ENCODE measurements at regions not wholly inside any gene's neighbourhood (a gene's known extent, or its start where the extent isn't known, plus 50 kb on each side); places are given as distances from the start of the nearest gene placed in this dataset.

GRCh38 chr3:123341-123740 lies 73.2 kb upstream of the CHL1 start:
- Histone ChIP-seq H3K36me3 (ENCODE audit: control insufficient read depth in 2 of 3, insufficient read depth in 3 of 3, low read length in 3 of 3) (no peaks in the 10 kb centered on the region), H3K4me1 (ENCODE audit: control insufficient read depth in 2 of 3, insufficient read depth in 2 of 3, low read depth in 1 of 3, low read length in 3 of 3) (no peaks in the 10 kb centered on the region), H3K4me3 (ENCODE audit: low read length in 3 of 3) (no peak overlapping the region), H3K27me3 (ENCODE audit: control insufficient read depth, insufficient read depth, low read length) (no peaks in the 10 kb centered on the region), H3K9ac (ENCODE audit: low read length in 3 of 3) (no peak overlapping the region), H3K9me3 (ENCODE audit: control insufficient read depth in 2 of 3, insufficient read depth in 1 of 3, low read length in 3 of 3) (no peaks in the 10 kb centered on the region), H3K27ac (ENCODE audit: low read depth in 2 of 2, low read length in 2 of 2) (no peak overlapping the region)
- DNase-seq (no peak), FAIRE-seq (no peak)
- no peak for TF ChIP-seq CTCF (IDR thresholded peaks at IDR 0.05; ENCODE audit: borderline replicate concordance, extremely low read depth, insufficient read depth)
- intact Hi-C loops (cut with DNase I): no loop called here

- Histone ChIP-seq H3K4me3 (ENCODE audit: low read length in 3 of 3) (no peak overlapping the region), H3K27me3 (ENCODE audit: control insufficient read depth, insufficient read depth, low read length) (no peaks in the 10 kb centered on the region), H3K9ac (ENCODE audit: low read length in 3 of 3) (no peak overlapping the region), H3K4me1 (ENCODE audit: control insufficient read depth in 2 of 3, insufficient read depth in 2 of 3, low read depth in 1 of 3, low read length in 3 of 3) (no peaks in the 10 kb centered on the region), H3K27ac (ENCODE audit: low read depth in 2 of 2, low read length in 2 of 2) (no peak overlapping the region), H3K9me3 (ENCODE audit: control insufficient read depth in 2 of 3, insufficient read depth in 1 of 3, low read length in 3 of 3) (no peaks in the 10 kb centered on the region), H3K36me3 (ENCODE audit: control insufficient read depth in 2 of 3, insufficient read depth in 3 of 3, low read length in 3 of 3) (no peaks in the 10 kb centered on the region)
- intact Hi-C loops (cut with DNase I): no loop called here
- no peak for DNase-seq
- TF ChIP-seq CTCF (IDR thresholded peaks at IDR 0.05; ENCODE audit: borderline replicate concordance, extremely low read depth, insufficient read depth): no peak
- no peak for FAIRE-seq
Measured at GRCh38 chr3:124557-125179, 71.9 kb upstream of the CHL1 start.

GRCh38 chr3:128515-129172 lies 67.9 kb upstream of the CHL1 start:
- no peak for DNase-seq
- Histone ChIP-seq H3K9ac (ENCODE audit: low read length in 3 of 3) (no peak overlapping the region), H3K27me3 (ENCODE audit: control insufficient read depth, insufficient read depth, low read length) (no peaks in the 10 kb centered on the region), H3K4me1 (ENCODE audit: control insufficient read depth in 2 of 3, insufficient read depth in 2 of 3, low read depth in 1 of 3, low read length in 3 of 3) (no peaks in the 10 kb centered on the region), H3K27ac (ENCODE audit: low read depth in 2 of 2, low read length in 2 of 2) (no peak overlapping the region), H3K36me3 (ENCODE audit: control insufficient read depth in 2 of 3, insufficient read depth in 3 of 3, low read length in 3 of 3) (no peaks in the 10 kb centered on the region), H3K9me3 (ENCODE audit: control insufficient read depth in 2 of 3, insufficient read depth in 1 of 3, low read length in 3 of 3) (no peaks in the 10 kb centered on the region), H3K4me3 (ENCODE audit: low read length in 3 of 3) (no peak overlapping the region)
- no peak for FAIRE-seq
- intact Hi-C loops (cut with DNase I): no loop called here
- no peak for TF ChIP-seq CTCF (IDR thresholded peaks at IDR 0.05; ENCODE audit: borderline replicate concordance, extremely low read depth, insufficient read depth)

Data from kidney (tissue), 13 donors.